NCI-H774 (cell line): ENCODE measurements at regions not wholly inside any gene's neighbourhood (a gene's known extent, or its start where the extent isn't known, plus 50 kb on each side); places are given as distances from the start of the nearest gene placed in this dataset.

Experiments used
- DNase-seq: peaks from one replicate; lab custom pipeline; 2025; lab: John Stamatoyannopoulos, UW

GRCh38 chr5:135662061-135662481 lies 83.3 kb upstream of the CXCL14 start:
- no peak for DNase-seq

- DNase-seq: peak; percentile 39
These were observed 82.2 kb upstream of the CXCL14 start for GRCh38 chr5:135660826-135661575.

GRCh38 chr5:135657536-135658305 lies 78.9 kb upstream of the CXCL14 start:
- DNase-seq: no peak

- DNase-seq: no peak
These were observed 76.7 kb upstream of the CXCL14 start for GRCh38 chr5:135655468-135655815.

- DNase-seq: no peak
These were observed 76.1 kb upstream of the CXCL14 start for GRCh38 chr5:135654761-135655467.

GRCh38 chr5:135651156-135651555 lies 72.4 kb upstream of the CXCL14 start:
- no peak for DNase-seq

- DNase-seq: no peak
These were observed 71.3 kb upstream of the CXCL14 start for GRCh38 chr5:135650081-135650480.

- DNase-seq: no peak
These were observed 70.6 kb upstream of the CXCL14 start for GRCh38 chr5:135649435-135649834.

GRCh38 chr5:135648116-135648515 lies 69.3 kb upstream of the CXCL14 start:
- no peak for DNase-seq

- no peak for DNase-seq
These were observed 66.8 kb upstream of the CXCL14 start for GRCh38 chr5:135645336-135646180.

GRCh38 chr5:135644816-135645215 lies 66.0 kb upstream of the CXCL14 start:
- DNase-seq: no peak

- no peak for DNase-seq
These were observed 65.3 kb upstream of the CXCL14 start for GRCh38 chr5:135643881-135644766.

GRCh38 chr5:135642934-135643333 lies 64.1 kb upstream of the CXCL14 start:
- DNase-seq: no peak

GRCh38 chr5:135642488-135642870 lies 63.7 kb upstream of the CXCL14 start:
- no peak for DNase-seq

GRCh38 chr5:135641734-135642487 lies 63.1 kb upstream of the CXCL14 start:
- DNase-seq: no peak

GRCh38 chr5:135641319-135641718 lies 62.5 kb upstream of the CXCL14 start:
- no peak for DNase-seq

GRCh38 chr5:135635451-135635850 lies 56.7 kb upstream of the CXCL14 start:
- no peak for DNase-seq

- DNase-seq: no peak
These were observed 54.0 kb upstream of the CXCL14 start for GRCh38 chr5:135632798-135633197.

GRCh38 chr5:135631391-135631790 lies 52.6 kb upstream of the CXCL14 start:
- DNase-seq: no peak

GRCh38 chr5:135629666-135630065 lies 50.9 kb upstream of the CXCL14 start:
- no peak for DNase-seq
